Esophagus muscularis mucosa (tissue), 4 donors: ENCODE measurements at regions not wholly inside any gene's neighbourhood (a gene's known extent, or its start where the extent isn't known, plus 50 kb on each side); places are given as distances from the start of the nearest gene placed in this dataset.
"Not testable (repeated sequence)": the region's sequence is repeated elsewhere in the genome, so short reads cannot be mapped to it uniquely, and the experiment has no call there.

ENCODE experiments used
- DNase-seq: peaks from one replicate; pipeline ENCODE4 v3.0.0-alpha.2; 2017; ENCODE audit errors: extremely low spot score
- H3K27ac ChIP-seq, 4 donors: fragments of 200-600 bp; sonication (generic); replicated peaks in 1 of 4; 1 replicate in 3 of 4; 2 replicates in 1 of 4; pipeline ENCODE4 v1.5.1; 2016 to 2019; ENCODE audit warnings: mild to moderate bottlenecking in 1 of 4
- H3K27me3 ChIP-seq, 4 donors: fragments of 200-600 bp; sonication (generic); one replicate each; pipeline versions ENCODE4 v1.5.1 to v1.6.0; 2016 to 2019
- H3K36me3 ChIP-seq, 4 donors: fragments of 200-600 bp; sonication (generic); one replicate each; pipeline ENCODE4 v1.5.1; 2016 to 2019
- H3K4me1 ChIP-seq, 4 donors: fragments of 200-600 bp; sonication (generic); one replicate each; pipeline ENCODE4 v1.5.1; 2016 to 2019
- H3K4me3 ChIP-seq, 4 donors: fragments of 200-600 bp; sonication (generic); 1 replicate in 2 of 4; 2 replicates in 2 of 4; pipeline ENCODE4 v1.5.1; 2016 to 2019; ENCODE audit warnings: mild to moderate bottlenecking in 4 of 4, moderate library complexity in 1 of 4
- H3K9me3 ChIP-seq, 4 donors: fragments of 200-600 bp; sonication (generic); 1 replicate in 3 of 4; 2 replicates in 1 of 4; pipeline ENCODE4 v1.5.1; 2016 to 2019
- CTCF ChIP-seq, 3 experiments: fragments of 200-600 bp in 2 of 3; fragments of 450-650 bp in 1 of 3; sonication (generic) in 2 of 3; IDR thresholded peaks; one replicate each; pipeline ENCODE4 v1.5.1; 2017 to 2019; ENCODE audit warnings: antibody characterized with exemption in 3 of 3, mild to moderate bottlenecking in 2 of 3, moderate library complexity in 1 of 3
- EP300 ChIP-seq: sonication (generic); formaldehyde crosslinking; IDR thresholded peaks from one replicate; pipeline ENCODE4 v1.6.1; 2017; ENCODE audit warnings: antibody characterized with exemption
- POLR2A ChIP-seq: fragments of 450-650 bp; IDR thresholded peaks from one replicate; pipeline ENCODE4 v1.6.1; 2017; ENCODE audit warnings: antibody characterized with exemption, moderate library complexity, mild to moderate bottlenecking, low read depth
- POLR2AphosphoS5 ChIP-seq, 2 donors: sonication (generic); formaldehyde crosslinking; IDR thresholded peaks; one replicate each; pipeline ENCODE4 v1.6.1; 2017; ENCODE audit warnings: antibody characterized with exemption in 2 of 2
- WGBS: methylation state at CpG from one replicate; pipeline ENCODE4 v1.1.5; 2018; 5-methylcytosine and 5-hydroxymethylcytosine counted together
- intact Hi-C: fragments of 100-400 bp; cut with DNase I; formaldehyde crosslinking; loops from one replicate; pipeline ENCODE4 v1.15.1; 2023

DNA sequence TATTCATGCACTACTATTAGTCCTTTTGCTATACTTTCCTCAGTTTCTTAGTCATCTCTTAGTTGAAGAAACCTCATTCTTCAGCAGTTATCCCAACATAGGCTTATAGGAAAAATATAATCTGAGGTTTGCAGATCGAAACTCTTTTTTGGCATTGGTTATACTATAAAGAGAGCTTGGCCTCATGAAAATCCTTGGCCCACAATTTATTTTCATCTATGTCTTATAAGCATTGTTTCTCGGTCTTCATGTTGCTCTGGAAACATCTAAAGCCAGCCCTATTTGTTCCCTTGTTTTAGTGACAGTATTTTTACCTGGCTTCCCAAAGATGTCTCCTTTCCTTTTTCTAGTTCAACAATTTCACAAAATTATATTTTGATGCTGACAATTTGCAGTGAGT, 345.1 kb upstream of the PRKCQ start:
- intact Hi-C loops, result loop anchor here (10.0 kb wide), 1 partner anchor 160 kb away; no protein-coding TSS in a partner anchor
- Histone ChIP-seq H3K27ac (no peak overlapping the region), H3K27me3 (no peaks in the 10 kb centered on the region), H3K4me1 (peaks cover 0 to 18% (median 10%) of the 10 kb centered on the region in 4 donors), H3K9me3 (no peaks in the 10 kb centered on the region), H3K4me3 (no peak overlapping the region), H3K36me3 (no peaks in the 10 kb centered on the region)
- 90% methylated on average over 2 of the region's 2 CpGs for WGBS
- DNase-seq, result no peak
- TF ChIP-seq CTCF (IDR thresholded peaks at IDR 0.05) (no peak), POLR2A (no peak), POLR2AphosphoS5 (IDR thresholded peaks at IDR 0.05) (no peak), EP300 (no peak)

- H3K4me3 ChIP-seq, result no peak overlapping the region
- H3K4me1 ChIP-seq, result peaks cover 0 to 24% (median 16%) of the 10 kb centered on the region in 4 donors
- H3K27me3 ChIP-seq, result no peaks in the 10 kb centered on the region
- 35% methylated on average over 4 of the region's 4 CpGs for WGBS
- TF ChIP-seq CTCF (IDR thresholded peaks at IDR 0.05) (no peak), POLR2AphosphoS5 (IDR thresholded peaks at IDR 0.05) (no peak), EP300 (no peak), POLR2A (no peak)
- intact Hi-C loops, result loop anchor here (5.0 to 10.0 kb wide), 2 partner anchors 161 to 338 kb away; no protein-coding TSS in a partner anchor
- no peaks in the 10 kb centered on the region for H3K9me3 ChIP-seq
- H3K36me3 ChIP-seq, result no peaks in the 10 kb centered on the region
- no peak overlapping the region for H3K27ac ChIP-seq
- no peak for DNase-seq
Observed at GRCh38 chr10:6924166-6924565, 344.1 kb upstream of the PRKCQ start.

DNA sequence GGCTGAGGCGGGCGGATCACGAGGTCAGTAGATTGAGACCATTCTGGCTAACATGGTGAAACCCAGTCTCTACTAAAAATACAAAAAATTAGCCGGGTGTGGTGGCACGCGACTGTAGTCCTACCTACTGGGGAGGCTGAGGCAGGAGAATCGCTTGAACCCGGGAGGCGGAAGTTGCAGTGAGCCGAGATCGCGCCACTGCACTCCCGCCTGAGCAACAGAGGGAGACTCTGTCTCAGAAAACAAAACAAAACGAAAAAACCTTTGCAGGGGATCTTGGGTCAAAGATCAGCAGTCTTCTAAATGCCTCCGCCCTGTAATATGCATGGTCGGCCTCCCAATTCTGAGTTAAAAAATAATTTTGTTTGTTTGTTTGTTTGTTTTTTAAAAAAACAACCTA, 340.9 kb upstream of the PRKCQ start:
- not testable (repeated sequence) for H3K27me3 ChIP-seq, H3K9me3 ChIP-seq, H3K36me3 ChIP-seq, DNase-seq, H3K27ac ChIP-seq, H3K4me3 ChIP-seq
- WGBS, result 87% methylated on average over 16 of the region's 16 CpGs
- intact Hi-C loops, result loop anchor here (5.0 to 10.0 kb wide), 2 partner anchors 164 to 341 kb away; no protein-coding TSS in a partner anchor
- H3K4me1 ChIP-seq, result peaks cover 0 to 24% (median 16%) of the 10 kb centered on the region in 4 donors

GRCh38 chr10:6920072-6921019, 340.3 kb upstream of the PRKCQ start:
- intact Hi-C loops, result loop anchor here (5.0 to 10.0 kb wide), 2 partner anchors 164 to 342 kb away; no protein-coding TSS in a partner anchor
- H3K4me3 ChIP-seq, result peak overlapping the region; percentile 10 to 22 (median 18)
- WGBS, result 24% methylated on average over 23 of the region's 26 CpGs
- peak; percentile 94 for DNase-seq
- H3K4me1 ChIP-seq, result peaks cover 0 to 24% (median 16%) of the 10 kb centered on the region in 4 donors
- H3K36me3 ChIP-seq, result no peaks in the 10 kb centered on the region
- TF ChIP-seq EP300 (no peak), POLR2AphosphoS5 (IDR thresholded peaks at IDR 0.05) (peak in 1 of 2 donors; percentile 15), POLR2A (no peak), CTCF (IDR thresholded peaks at IDR 0.05) (peak; percentile 67 to 81 (median 72))
- no peak overlapping the region for H3K27ac ChIP-seq
- H3K27me3 ChIP-seq, result no peaks in the 10 kb centered on the region
- H3K9me3 ChIP-seq, result no peaks in the 10 kb centered on the region

DNA sequence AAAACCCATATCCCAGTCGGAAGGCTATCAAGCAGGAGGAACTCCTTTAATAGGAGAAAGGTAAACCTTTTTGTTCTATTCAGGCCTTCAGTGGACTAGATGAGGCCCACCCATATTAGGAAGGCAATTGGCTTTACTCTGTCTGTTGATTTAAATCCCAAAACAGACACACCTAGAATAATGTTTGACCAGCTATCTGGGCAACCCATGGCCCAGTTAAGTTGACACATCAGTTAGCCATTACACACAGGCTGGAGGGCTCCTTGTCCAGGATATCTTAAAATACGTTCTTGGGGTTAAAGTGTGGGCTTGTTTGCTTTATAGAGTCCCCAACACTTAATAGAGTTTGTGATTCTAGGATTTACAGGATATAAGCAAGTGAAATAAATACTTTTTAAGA, 339.0 kb upstream of the PRKCQ start:
- 90% methylated on average over 2 of the region's 2 CpGs for WGBS
- DNase-seq, result peak; percentile 34
- H3K27ac ChIP-seq, result no peak overlapping the region
- peaks cover 0 to 16% (median 13%) of the 10 kb centered on the region in 4 donors for H3K4me1 ChIP-seq
- intact Hi-C loops, result loop anchor here (5.0 kb wide), 1 partner anchor 493 kb away; the partner anchor contains the start of gene SFMBT2
- TF ChIP-seq EP300 (no peak), POLR2AphosphoS5 (IDR thresholded peaks at IDR 0.05) (no peak), POLR2A (no peak), CTCF (IDR thresholded peaks at IDR 0.05) (no peak)
- H3K27me3 ChIP-seq, result no peaks in the 10 kb centered on the region
- H3K9me3 ChIP-seq, result no peaks in the 10 kb centered on the region
- H3K4me3 ChIP-seq, result no peak overlapping the region
- no peaks in the 10 kb centered on the region for H3K36me3 ChIP-seq
